ENCODE measurements at regions not wholly inside any gene's neighbourhood (a gene's known extent, or its start where the extent isn't known, plus 50 kb on each side); places are given as distances from the start of the nearest gene placed in this dataset.
"Not testable (repeated sequence)": the region's sequence is repeated elsewhere in the genome, so short reads cannot be mapped to it uniquely, and the experiment has no call there.

- not testable (repeated sequence) for H3K9me3 ChIP-seq (ENCODE audit: low read length); H3K4me1 ChIP-seq (ENCODE audit: insufficient read depth, low read length); H2AFZ ChIP-seq (ENCODE audit: low read depth, low read length); H3K27me3 ChIP-seq (ENCODE audit: insufficient read depth, low read length); H3K4me3 ChIP-seq (ENCODE audit: low read length); H3K36me3 ChIP-seq (ENCODE audit: insufficient read depth, low read length)
Measured at GRCh38 chr7:73244782-73245311, 63.8 kb downstream of the NSUN5 start.

DNA sequence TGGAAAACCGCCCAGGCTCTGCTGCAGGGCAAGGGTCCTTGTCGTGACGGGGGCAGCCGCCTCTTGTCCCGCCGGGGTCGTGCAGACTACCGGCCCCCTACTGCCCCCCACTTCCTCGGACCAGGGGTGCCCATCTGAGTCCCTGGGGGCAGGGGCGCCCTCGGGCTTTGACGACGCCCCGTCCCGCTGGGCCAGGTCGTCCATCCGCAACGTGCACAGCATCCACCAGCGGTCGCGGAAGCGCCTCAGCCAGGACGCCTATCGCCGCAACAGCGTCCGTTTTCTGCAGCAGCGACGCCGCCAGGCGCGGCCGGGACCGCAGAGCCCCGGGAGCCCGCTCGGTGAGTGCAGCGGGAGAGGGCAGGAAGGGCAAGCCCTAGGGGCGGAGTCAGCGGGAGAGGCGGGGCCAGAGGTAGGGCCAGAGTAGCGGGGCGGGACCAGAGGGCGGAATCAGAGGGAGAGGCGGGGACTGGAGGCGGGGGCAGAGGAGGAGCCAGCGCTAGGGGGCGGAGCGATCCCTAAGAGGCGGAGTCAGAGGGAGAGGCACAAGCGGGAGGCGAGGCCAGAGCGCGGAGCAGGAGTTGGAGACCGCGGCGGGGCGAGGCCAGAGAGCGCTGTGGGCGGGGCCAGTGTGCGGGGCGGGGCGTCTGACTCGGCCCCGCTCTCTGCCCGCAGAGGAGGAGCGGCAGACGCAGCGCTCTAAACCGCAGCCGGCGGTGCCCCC, 73.5 kb downstream of the NSUN5 start:
- H2AFZ ChIP-seq (ENCODE audit: low read depth, low read length); H3K36me3 ChIP-seq (ENCODE audit: insufficient read depth, low read length); H3K27me3 ChIP-seq (ENCODE audit: insufficient read depth, low read length); H3K4me1 ChIP-seq (ENCODE audit: insufficient read depth, low read length); H3K9me3 ChIP-seq (ENCODE audit: low read length): not testable (repeated sequence)
- peak overlapping the region; percentile 26 for H3K4me3 ChIP-seq (ENCODE audit: low read length)

GRCh38 chr7:73225745-73226144, 82.9 kb downstream of the NSUN5 start:
- not testable (repeated sequence) for H3K27me3 ChIP-seq (ENCODE audit: insufficient read depth, low read length); H3K36me3 ChIP-seq (ENCODE audit: insufficient read depth, low read length); H2AFZ ChIP-seq (ENCODE audit: low read depth, low read length); H3K4me1 ChIP-seq (ENCODE audit: insufficient read depth, low read length); H3K9me3 ChIP-seq (ENCODE audit: low read length); H3K4me3 ChIP-seq (ENCODE audit: low read length)

DNA sequence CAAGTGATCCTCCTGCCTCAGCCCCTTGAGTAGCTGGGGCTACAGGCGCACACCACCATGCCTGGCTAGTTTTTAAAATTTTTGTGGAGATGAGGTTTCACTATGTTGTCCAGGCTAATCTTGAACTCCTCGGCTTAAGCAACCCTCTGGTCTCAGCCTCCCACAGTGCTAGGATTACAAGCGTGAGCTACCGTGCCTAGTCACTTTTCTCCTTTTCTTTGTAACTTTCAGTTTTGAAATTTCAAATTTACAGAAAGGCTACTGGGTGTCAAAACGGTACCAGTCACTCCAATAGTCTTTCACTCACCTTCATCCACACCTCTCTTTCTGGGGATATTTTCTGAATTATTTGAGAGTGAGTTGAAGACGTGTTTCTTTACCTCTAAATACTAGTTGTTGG, 86.9 kb downstream of the NSUN5 start:
- H3K4me1 ChIP-seq (ENCODE audit: insufficient read depth, low read length); H3K27me3 ChIP-seq (ENCODE audit: insufficient read depth, low read length): not testable (repeated sequence)

GRCh38 chr7:73220766-73221370, 87.8 kb downstream of the NSUN5 start:
- not testable (repeated sequence) for H3K27me3 ChIP-seq (ENCODE audit: insufficient read depth, low read length); H3K9me3 ChIP-seq (ENCODE audit: low read length); H3K4me1 ChIP-seq (ENCODE audit: insufficient read depth, low read length); H2AFZ ChIP-seq (ENCODE audit: low read depth, low read length); H3K4me3 ChIP-seq (ENCODE audit: low read length); H3K36me3 ChIP-seq (ENCODE audit: insufficient read depth, low read length)

More for the DNA sequence above, 86.9 kb downstream of the NSUN5 start:
- H2AFZ ChIP-seq (ENCODE audit: low read depth, low read length); H3K4me3 ChIP-seq (ENCODE audit: low read length); H3K36me3 ChIP-seq (ENCODE audit: insufficient read depth, low read length); H3K9me3 ChIP-seq (ENCODE audit: low read length): not testable (repeated sequence)

- H3K4me3 ChIP-seq (ENCODE audit: low read length); H3K4me1 ChIP-seq (ENCODE audit: insufficient read depth, low read length); H3K9me3 ChIP-seq (ENCODE audit: low read length); H2AFZ ChIP-seq (ENCODE audit: low read depth, low read length); H3K36me3 ChIP-seq (ENCODE audit: insufficient read depth, low read length); H3K27me3 ChIP-seq (ENCODE audit: insufficient read depth, low read length): not testable (repeated sequence)
Measured at GRCh38 chr7:73220357-73220756, 88.3 kb downstream of the NSUN5 start.

- H3K4me3 ChIP-seq (ENCODE audit: low read length); H3K27me3 ChIP-seq (ENCODE audit: insufficient read depth, low read length); H2AFZ ChIP-seq (ENCODE audit: low read depth, low read length); H3K4me1 ChIP-seq (ENCODE audit: insufficient read depth, low read length); H3K9me3 ChIP-seq (ENCODE audit: low read length); H3K36me3 ChIP-seq (ENCODE audit: insufficient read depth, low read length): not testable (repeated sequence)
Measured at GRCh38 chr7:73218802-73219201, 89.8 kb downstream of the NSUN5 start.

GRCh38 chr7:73216046-73216675, 92.5 kb downstream of the NSUN5 start:
- not testable (repeated sequence) for H3K4me3 ChIP-seq (ENCODE audit: low read length); H2AFZ ChIP-seq (ENCODE audit: low read depth, low read length); H3K27me3 ChIP-seq (ENCODE audit: insufficient read depth, low read length); H3K36me3 ChIP-seq (ENCODE audit: insufficient read depth, low read length); H3K4me1 ChIP-seq (ENCODE audit: insufficient read depth, low read length); H3K9me3 ChIP-seq (ENCODE audit: low read length)

DNA sequence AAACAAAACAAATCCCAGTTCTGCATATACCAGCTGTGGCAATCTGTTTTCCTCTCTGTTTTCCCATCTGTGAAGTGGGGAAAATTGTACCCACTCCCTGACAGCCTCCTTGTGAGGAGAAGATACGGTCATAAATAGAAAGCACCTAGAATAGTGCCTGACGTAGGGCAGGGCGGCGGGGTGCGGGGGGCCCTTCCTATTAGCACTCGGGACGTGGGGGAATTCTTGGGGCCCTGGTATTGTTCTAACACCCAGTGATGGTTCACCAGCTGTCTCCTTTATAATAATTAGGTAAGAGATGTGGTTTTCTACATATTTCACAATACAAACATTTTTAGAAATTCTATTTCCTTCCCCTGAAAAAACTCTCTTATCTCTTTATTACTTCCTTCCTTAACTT, 93.4 kb downstream of the NSUN5 start:
- not testable (repeated sequence) for H3K4me3 ChIP-seq (ENCODE audit: low read length); H3K27me3 ChIP-seq (ENCODE audit: insufficient read depth, low read length); H3K4me1 ChIP-seq (ENCODE audit: insufficient read depth, low read length); H2AFZ ChIP-seq (ENCODE audit: low read depth, low read length); H3K36me3 ChIP-seq (ENCODE audit: insufficient read depth, low read length); H3K9me3 ChIP-seq (ENCODE audit: low read length)

GRCh38 chr7:73214471-73214870, 94.2 kb downstream of the NSUN5 start:
- not testable (repeated sequence) for H3K4me3 ChIP-seq (ENCODE audit: low read length); H3K4me1 ChIP-seq (ENCODE audit: insufficient read depth, low read length)

GRCh38 chr7:73213076-73213475, 95.5 kb downstream of the NSUN5 start:
- H2AFZ ChIP-seq (ENCODE audit: low read depth, low read length); H3K4me1 ChIP-seq (ENCODE audit: insufficient read depth, low read length); H3K4me3 ChIP-seq (ENCODE audit: low read length); H3K9me3 ChIP-seq (ENCODE audit: low read length); H3K36me3 ChIP-seq (ENCODE audit: insufficient read depth, low read length); H3K27me3 ChIP-seq (ENCODE audit: insufficient read depth, low read length): not testable (repeated sequence)

More at GRCh38 chr7:73214471-73214870, 94.2 kb downstream of the NSUN5 start:
- H3K36me3 ChIP-seq (ENCODE audit: insufficient read depth, low read length); H2AFZ ChIP-seq (ENCODE audit: low read depth, low read length); H3K27me3 ChIP-seq (ENCODE audit: insufficient read depth, low read length); H3K9me3 ChIP-seq (ENCODE audit: low read length): not testable (repeated sequence)

DNA sequence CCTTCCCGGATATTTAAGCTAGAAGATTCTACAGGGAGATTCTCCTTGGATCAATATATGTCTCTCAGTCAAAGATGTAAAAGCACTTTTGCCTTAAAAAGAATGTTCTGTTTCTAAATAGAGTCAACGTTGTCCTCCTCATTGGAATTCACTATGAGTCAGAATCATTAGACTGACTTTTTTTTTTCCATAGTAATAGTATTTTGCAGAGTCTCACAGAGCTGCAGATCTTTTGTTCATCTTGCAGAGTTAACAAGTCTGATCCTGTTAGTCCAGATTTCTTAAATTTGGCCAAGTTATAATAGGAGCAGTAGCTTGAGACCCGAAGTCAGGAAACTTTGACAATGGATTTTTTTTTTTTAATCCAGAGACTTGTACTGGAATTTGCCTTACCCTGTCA, 103.0 kb downstream of the NSUN5 start:
- not testable (repeated sequence) for H3K4me1 ChIP-seq (ENCODE audit: insufficient read depth, low read length); H3K36me3 ChIP-seq (ENCODE audit: insufficient read depth, low read length); H3K27me3 ChIP-seq (ENCODE audit: insufficient read depth, low read length); H3K4me3 ChIP-seq (ENCODE audit: low read length); H3K9me3 ChIP-seq (ENCODE audit: low read length); H2AFZ ChIP-seq (ENCODE audit: low read depth, low read length)

GRCh38 chr7:73204898-73205297, 103.7 kb downstream of the NSUN5 start:
- not testable (repeated sequence) for H3K4me3 ChIP-seq (ENCODE audit: low read length); H3K9me3 ChIP-seq (ENCODE audit: low read length); H3K27me3 ChIP-seq (ENCODE audit: insufficient read depth, low read length); H3K4me1 ChIP-seq (ENCODE audit: insufficient read depth, low read length); H3K36me3 ChIP-seq (ENCODE audit: insufficient read depth, low read length); H2AFZ ChIP-seq (ENCODE audit: low read depth, low read length)

DNA sequence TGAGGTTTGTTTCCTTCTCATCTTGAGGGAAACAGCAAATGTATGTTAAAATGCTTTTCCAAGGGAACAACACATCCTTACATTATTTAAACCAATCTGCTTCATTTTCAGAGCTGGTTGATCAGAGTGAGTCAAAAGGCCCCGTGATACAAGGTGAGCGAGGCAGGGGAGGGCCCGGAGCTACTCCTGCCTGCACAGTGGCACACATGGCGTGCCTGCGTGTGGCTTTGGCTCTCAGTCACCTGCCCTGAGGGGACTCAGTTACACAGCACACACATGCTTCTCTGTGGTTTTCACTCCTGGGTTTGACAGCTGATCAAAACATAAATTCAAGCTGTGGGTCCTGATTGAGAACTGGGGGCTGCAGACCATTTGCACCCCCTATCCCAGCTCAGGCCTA, 105.3 kb downstream of the NSUN5 start:
- not testable (repeated sequence) for H3K4me3 ChIP-seq (ENCODE audit: low read length); H3K27me3 ChIP-seq (ENCODE audit: insufficient read depth, low read length); H3K9me3 ChIP-seq (ENCODE audit: low read length); H2AFZ ChIP-seq (ENCODE audit: low read depth, low read length); H3K36me3 ChIP-seq (ENCODE audit: insufficient read depth, low read length); H3K4me1 ChIP-seq (ENCODE audit: insufficient read depth, low read length)

Measured in neuron (in vitro differentiated cells).